GM18499 (cell line): ENCODE measurements at regions not wholly inside any gene's neighbourhood (a gene's known extent, or its start where the extent isn't known, plus 50 kb on each side); places are given as distances from the start of the nearest gene placed in this dataset.
"Not testable (repeated sequence)": the region's sequence is repeated elsewhere in the genome, so short reads cannot be mapped to it uniquely, and the experiment has no call there.

Experiments
- ATAC-seq: cut with Tn5 transposase; IDR thresholded peaks from one replicate; pipeline ENCODE4 v1.9.1; 2021; ENCODE audit warnings: moderate number of reproducible peaks; ENCODE audit not compliant: insufficient read depth, unreplicated experiment

GRCh38 chr6:71675386-71675785 is 211.0 kb upstream of the RIMS1 start:
- ATAC-seq, result no peak

GRCh38 chr6:71676298-71676697 is 210.1 kb upstream of the RIMS1 start:
- no peak for ATAC-seq

- no peak for ATAC-seq
Observed at GRCh38 chr6:71678091-71678490, 208.3 kb upstream of the RIMS1 start.

- ATAC-seq, result no peak
Observed at GRCh38 chr6:71681234-71681867, 205.0 kb upstream of the RIMS1 start.

- ATAC-seq, result not testable (repeated sequence)
Observed at GRCh38 chr6:71686021-71686677, 200.2 kb upstream of the RIMS1 start.

- ATAC-seq, result no peak
Observed at GRCh38 chr6:71698702-71699101, 187.6 kb upstream of the RIMS1 start.

GRCh38 chr6:71706523-71706922 is 179.8 kb upstream of the RIMS1 start:
- no peak for ATAC-seq

GRCh38 chr6:71707059-71707458 is 179.3 kb upstream of the RIMS1 start:
- ATAC-seq, result no peak

- ATAC-seq, result no peak
Observed at GRCh38 chr6:71720705-71721104, 165.6 kb upstream of the RIMS1 start.

- no peak for ATAC-seq
Observed at GRCh38 chr6:71721642-71722041, 164.7 kb upstream of the RIMS1 start.

GRCh38 chr6:71722736-71723135 is 163.6 kb upstream of the RIMS1 start:
- ATAC-seq, result no peak

GRCh38 chr6:71724456-71725125 is 161.8 kb upstream of the RIMS1 start:
- no peak for ATAC-seq

- ATAC-seq, result no peak
Observed at GRCh38 chr6:71725126-71725470, 161.3 kb upstream of the RIMS1 start.

GRCh38 chr6:71726121-71726520 is 160.2 kb upstream of the RIMS1 start:
- ATAC-seq, result no peak

GRCh38 chr6:71727632-71728294 is 158.6 kb upstream of the RIMS1 start:
- peak; percentile 87 for ATAC-seq

GRCh38 chr6:71730284-71730683 is 156.1 kb upstream of the RIMS1 start:
- no peak for ATAC-seq

- ATAC-seq, result no peak
Observed at GRCh38 chr6:71733970-71734899, 152.1 kb upstream of the RIMS1 start.

- no peak for ATAC-seq
Observed at GRCh38 chr6:71737953-71738352, 148.4 kb upstream of the RIMS1 start.

GRCh38 chr6:71745525-71745924 is 140.8 kb upstream of the RIMS1 start:
- no peak for ATAC-seq

- no peak for ATAC-seq
Observed at GRCh38 chr6:71766146-71766760, 120.1 kb upstream of the RIMS1 start.
